Activated naive CD4-positive, alpha-beta T cell treated with anti-CD3 and anti-CD28 coated beads, Interleukin-2, amount 50 U/mL, for 24 hours (primary cell): ENCODE measurements at regions not wholly inside any gene's neighbourhood (a gene's known extent, or its start where the extent isn't known, plus 50 kb on each side); places are given as distances from the start of the nearest gene placed in this dataset.
"Not testable (repeated sequence)": the region's sequence is repeated elsewhere in the genome, so short reads cannot be mapped to it uniquely, and the experiment has no call there.

Experiments
- H3K27ac Mint-ChIP-seq: one replicate; pipeline ENCODE4 v1.8.0; 2021; ENCODE audit warnings: mild to moderate bottlenecking, mixed read lengths
- H3K27me3 Mint-ChIP-seq: one replicate; pipeline ENCODE4 v1.8.0; 2021; ENCODE audit warnings: mixed read lengths
- H3K36me3 Mint-ChIP-seq: one replicate; pipeline ENCODE4 v1.8.0; 2021; ENCODE audit warnings: mixed read lengths
- H3K4me1 Mint-ChIP-seq: one replicate; pipeline ENCODE4 v1.8.0; 2021; ENCODE audit warnings: mixed read lengths
- H3K4me3 Mint-ChIP-seq: one replicate; pipeline ENCODE4 v1.8.0; 2021; ENCODE audit warnings: mild to moderate bottlenecking, mixed read lengths
- H3K9me3 Mint-ChIP-seq: one replicate; pipeline ENCODE4 v1.8.0; 2021; ENCODE audit warnings: mixed read lengths

- Mint-ChIP-seq H3K27ac (no peak overlapping the region), H3K36me3 (no peaks in the 10 kb centered on the region), H3K4me3 (no peak overlapping the region)
Observed at GRCh38 chr12:83541446-83541845, 854.7 kb downstream of the TMTC2 start.

GRCh38 chr12:83538361-83538965 lies 851.8 kb downstream of the TMTC2 start:
- H3K27ac Mint-ChIP-seq, result no peak overlapping the region
- no peak overlapping the region for H3K4me3 Mint-ChIP-seq
- H3K9me3 Mint-ChIP-seq, result no peaks in the 10 kb centered on the region
- H3K27me3 Mint-ChIP-seq, result no peaks in the 10 kb centered on the region
- H3K36me3 Mint-ChIP-seq, result no peaks in the 10 kb centered on the region
- H3K4me1 Mint-ChIP-seq, result no peaks in the 10 kb centered on the region

More at GRCh38 chr12:83541446-83541845, 854.7 kb downstream of the TMTC2 start:
- no peaks in the 10 kb centered on the region for H3K27me3 Mint-ChIP-seq
- H3K9me3 Mint-ChIP-seq, result no peaks in the 10 kb centered on the region
- no peaks in the 10 kb centered on the region for H3K4me1 Mint-ChIP-seq

DNA sequence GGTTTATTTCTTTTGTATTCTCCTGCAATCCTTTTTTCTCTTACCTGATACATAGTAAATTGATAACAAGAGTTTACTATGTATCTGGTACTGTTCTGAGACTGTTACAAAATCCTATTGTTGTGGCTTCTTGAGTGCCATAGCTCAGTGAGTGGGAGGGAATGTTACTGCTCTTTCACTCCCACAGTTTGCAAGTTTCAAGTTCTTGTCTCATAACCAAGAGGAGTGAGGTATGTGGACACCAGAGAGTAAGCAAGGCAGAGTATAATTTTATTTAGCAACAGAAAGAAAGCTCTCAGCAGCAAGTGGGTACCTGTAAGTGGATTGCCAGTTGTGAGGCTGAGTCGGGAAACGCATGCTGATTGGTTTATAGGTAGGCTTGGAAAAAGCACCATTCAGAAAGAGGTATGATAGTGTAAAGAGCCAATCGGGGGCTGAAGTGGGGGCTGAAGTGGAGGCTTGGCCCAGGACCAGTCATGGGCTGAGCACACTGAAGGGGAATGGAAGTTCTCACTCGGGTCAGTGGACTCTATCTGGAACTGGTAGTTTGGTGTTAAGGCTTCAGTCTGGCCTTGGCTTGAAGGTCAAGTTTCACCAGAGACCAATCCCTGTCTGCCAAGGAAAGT lies 850.8 kb downstream of the TMTC2 start:
- Mint-ChIP-seq H3K27me3 (no peaks in the 10 kb centered on the region), H3K9me3 (no peaks in the 10 kb centered on the region), H3K4me3 (no peak overlapping the region), H3K4me1 (no peaks in the 10 kb centered on the region), H3K36me3 (no peaks in the 10 kb centered on the region), H3K27ac (no peak overlapping the region)

DNA sequence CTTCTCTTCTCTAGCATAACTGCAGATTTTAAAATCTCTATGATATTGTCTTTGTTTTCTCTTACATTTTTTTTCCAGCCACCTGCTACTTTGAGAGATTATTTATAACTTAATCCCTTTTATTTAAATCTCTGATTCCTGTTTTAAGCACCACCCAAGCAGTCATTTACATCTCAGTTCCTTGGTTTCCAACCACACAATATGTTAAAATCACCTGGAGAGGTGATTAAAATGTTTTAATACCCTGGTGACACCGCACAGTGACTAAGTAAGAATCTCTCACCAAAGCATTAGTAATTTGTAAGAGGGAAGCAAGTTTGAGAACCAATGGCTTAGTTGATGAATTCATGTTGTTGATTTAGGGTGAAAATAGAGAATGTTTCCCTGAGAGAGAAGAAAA lies 849.8 kb downstream of the TMTC2 start:
- H3K27ac Mint-ChIP-seq, result no peak overlapping the region
- no peaks in the 10 kb centered on the region for H3K4me1 Mint-ChIP-seq
- no peaks in the 10 kb centered on the region for H3K9me3 Mint-ChIP-seq
- no peaks in the 10 kb centered on the region for H3K36me3 Mint-ChIP-seq
- no peak overlapping the region for H3K4me3 Mint-ChIP-seq
- no peaks in the 10 kb centered on the region for H3K27me3 Mint-ChIP-seq

- no peak overlapping the region for H3K4me3 Mint-ChIP-seq
- no peaks in the 10 kb centered on the region for H3K4me1 Mint-ChIP-seq
- peaks cover 5% of the 10 kb centered on the region for H3K9me3 Mint-ChIP-seq
- H3K27me3 Mint-ChIP-seq, result no peaks in the 10 kb centered on the region
- H3K27ac Mint-ChIP-seq, result no peak overlapping the region
- H3K36me3 Mint-ChIP-seq, result no peaks in the 10 kb centered on the region
Observed at GRCh38 chr12:83528571-83528970, 841.9 kb downstream of the TMTC2 start.

DNA sequence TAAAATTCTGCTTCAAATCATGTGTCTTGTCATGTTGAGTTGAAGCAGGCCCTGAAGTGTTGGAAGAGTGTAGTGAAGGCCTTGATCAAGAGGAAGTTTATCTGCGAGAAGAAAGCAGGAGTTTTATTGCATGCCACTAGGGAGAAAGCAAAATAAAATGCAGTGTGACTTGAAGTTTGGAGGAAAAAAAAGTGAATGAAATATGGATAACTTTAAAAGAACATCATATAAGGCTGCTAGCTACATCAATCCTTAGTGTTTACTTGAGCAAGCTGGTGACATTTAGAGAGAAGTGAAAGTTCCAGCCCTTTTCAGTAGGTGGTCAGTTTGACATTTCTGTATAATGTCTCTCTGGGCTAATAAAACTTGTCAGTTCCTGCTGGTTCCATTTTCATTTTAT lies 841.1 kb downstream of the TMTC2 start:
- no peak overlapping the region for H3K4me3 Mint-ChIP-seq
- no peaks in the 10 kb centered on the region for H3K36me3 Mint-ChIP-seq
- peaks cover 8% of the 10 kb centered on the region for H3K9me3 Mint-ChIP-seq
- H3K27ac Mint-ChIP-seq, result no peak overlapping the region
- no peaks in the 10 kb centered on the region for H3K4me1 Mint-ChIP-seq
- H3K27me3 Mint-ChIP-seq, result no peaks in the 10 kb centered on the region

GRCh38 chr12:83515306-83516026 lies 828.8 kb downstream of the TMTC2 start:
- no peaks in the 10 kb centered on the region for H3K27me3 Mint-ChIP-seq
- H3K36me3 Mint-ChIP-seq, result no peaks in the 10 kb centered on the region
- no peaks in the 10 kb centered on the region for H3K4me1 Mint-ChIP-seq
- H3K9me3 Mint-ChIP-seq, result no peaks in the 10 kb centered on the region
- no peak overlapping the region for H3K4me3 Mint-ChIP-seq
- H3K27ac Mint-ChIP-seq, result no peak overlapping the region

DNA sequence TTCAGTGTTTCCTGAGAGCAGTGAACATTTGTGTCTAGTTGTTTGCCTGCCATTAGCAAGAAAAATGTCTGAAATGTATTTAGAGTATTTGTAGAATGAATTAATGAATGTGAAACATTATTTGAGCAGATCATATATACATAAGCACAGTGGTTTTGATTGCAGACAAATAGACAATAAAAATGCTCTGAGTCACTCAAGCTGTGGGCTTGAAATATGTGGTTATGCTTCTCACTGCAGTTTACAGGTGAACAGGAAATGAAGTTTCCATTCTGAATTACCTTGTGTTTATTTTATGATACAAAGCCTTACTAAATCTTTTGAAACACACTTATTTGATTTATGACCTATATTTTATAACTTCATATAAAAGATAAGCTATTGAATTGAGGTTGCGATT lies 827.7 kb downstream of the TMTC2 start:
- Mint-ChIP-seq H3K27me3 (no peaks in the 10 kb centered on the region), H3K4me3 (no peak overlapping the region), H3K4me1 (no peaks in the 10 kb centered on the region), H3K27ac (no peak overlapping the region), H3K9me3 (no peaks in the 10 kb centered on the region), H3K36me3 (no peaks in the 10 kb centered on the region)

- H3K27ac Mint-ChIP-seq, result no peak overlapping the region
- H3K4me3 Mint-ChIP-seq, result no peak overlapping the region
- H3K27me3 Mint-ChIP-seq, result no peaks in the 10 kb centered on the region
- H3K9me3 Mint-ChIP-seq, result no peaks in the 10 kb centered on the region
- no peaks in the 10 kb centered on the region for H3K36me3 Mint-ChIP-seq
- no peaks in the 10 kb centered on the region for H3K4me1 Mint-ChIP-seq
Observed at GRCh38 chr12:83506841-83507240, 820.1 kb downstream of the TMTC2 start.

- Mint-ChIP-seq H3K27me3 (no peaks in the 10 kb centered on the region), H3K27ac (no peak overlapping the region), H3K4me1 (no peaks in the 10 kb centered on the region), H3K36me3 (no peaks in the 10 kb centered on the region), H3K4me3 (no peak overlapping the region), H3K9me3 (no peaks in the 10 kb centered on the region)
Observed at GRCh38 chr12:83505586-83505985, 818.9 kb downstream of the TMTC2 start.

GRCh38 chr12:83499894-83500293 lies 813.2 kb downstream of the TMTC2 start:
- not testable (repeated sequence) for H3K27ac Mint-ChIP-seq, H3K27me3 Mint-ChIP-seq, H3K4me3 Mint-ChIP-seq, H3K36me3 Mint-ChIP-seq, H3K4me1 Mint-ChIP-seq, H3K9me3 Mint-ChIP-seq

- no peak overlapping the region for H3K27ac Mint-ChIP-seq
Observed at GRCh38 chr12:83477696-83478095, 791.0 kb downstream of the TMTC2 start.

GRCh38 chr12:83476695-83477690 lies 790.3 kb downstream of the TMTC2 start:
- Mint-ChIP-seq H3K36me3 (no peaks in the 10 kb centered on the region), H3K27ac (no peak overlapping the region), H3K27me3 (no peaks in the 10 kb centered on the region), H3K4me1 (no peaks in the 10 kb centered on the region), H3K9me3 (peaks cover under 1% of the 10 kb centered on the region), H3K4me3 (no peak overlapping the region)

More at GRCh38 chr12:83477696-83478095, 791.0 kb downstream of the TMTC2 start:
- H3K4me1 Mint-ChIP-seq, result no peaks in the 10 kb centered on the region
- H3K9me3 Mint-ChIP-seq, result no peaks in the 10 kb centered on the region
- no peaks in the 10 kb centered on the region for H3K36me3 Mint-ChIP-seq
- H3K27me3 Mint-ChIP-seq, result no peaks in the 10 kb centered on the region
- H3K4me3 Mint-ChIP-seq, result no peak overlapping the region

- peaks cover 9% of the 10 kb centered on the region for H3K9me3 Mint-ChIP-seq
- H3K36me3 Mint-ChIP-seq, result no peaks in the 10 kb centered on the region
- no peak overlapping the region for H3K27ac Mint-ChIP-seq
- no peak overlapping the region for H3K4me3 Mint-ChIP-seq
- H3K4me1 Mint-ChIP-seq, result no peaks in the 10 kb centered on the region
- no peaks in the 10 kb centered on the region for H3K27me3 Mint-ChIP-seq
Observed at GRCh38 chr12:83476006-83476405, 789.3 kb downstream of the TMTC2 start.

DNA sequence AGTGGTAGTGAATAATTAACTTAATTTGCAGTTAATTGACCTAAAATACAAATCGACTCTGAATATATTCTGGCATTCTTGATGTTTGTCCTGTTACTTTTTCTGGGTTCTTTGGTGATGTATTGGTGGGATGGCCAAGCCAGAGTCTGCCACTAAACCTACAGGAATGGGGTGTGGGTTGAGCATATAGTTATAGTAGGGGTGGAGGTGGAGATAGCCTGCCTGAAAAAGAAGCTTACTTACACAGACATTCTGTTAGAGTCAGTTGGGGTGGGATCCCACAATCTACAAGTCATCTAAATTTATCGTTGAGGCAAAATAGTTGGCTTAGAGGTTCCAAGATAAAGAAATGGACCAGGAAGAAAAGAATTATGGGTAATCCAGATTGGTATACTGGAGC lies 787.7 kb downstream of the TMTC2 start:
- Mint-ChIP-seq H3K9me3 (peaks cover 9% of the 10 kb centered on the region), H3K36me3 (no peaks in the 10 kb centered on the region), H3K27me3 (no peaks in the 10 kb centered on the region), H3K4me1 (no peaks in the 10 kb centered on the region), H3K4me3 (no peak overlapping the region), H3K27ac (no peak overlapping the region)
